Neural crest cell (in vitro differentiated cells): ENCODE measurements at regions not wholly inside any gene's neighbourhood (a gene's known extent, or its start where the extent isn't known, plus 50 kb on each side); places are given as distances from the start of the nearest gene placed in this dataset.

ENCODE experiments used
- DNase-seq: peaks from one replicate; pipeline ENCODE4 v3.0.0; 2021; ENCODE audit warnings: low read depth, mixed read lengths, low spot score
- H3K27ac Mint-ChIP-seq: one replicate; pipeline ENCODE4 v1.8.0; 2021; ENCODE audit warnings: mild to moderate bottlenecking, mixed read lengths; ENCODE audit not compliant: unreplicated experiment
- H3K27me3 Mint-ChIP-seq: 2 replicates; pipeline ENCODE4 v1.8.0; 2021; ENCODE audit warnings: low read depth, mild to moderate bottlenecking, mixed read lengths
- H3K36me3 Mint-ChIP-seq: 2 replicates; pipeline ENCODE4 v1.8.0; 2021; ENCODE audit warnings: low read depth, mild to moderate bottlenecking, mixed read lengths
- H3K4me1 Mint-ChIP-seq: 2 replicates; pipeline ENCODE4 v1.8.0; 2021; ENCODE audit warnings: mixed read lengths
- H3K4me3 Mint-ChIP-seq: one replicate; pipeline ENCODE4 v1.8.0; 2021; ENCODE audit warnings: mild to moderate bottlenecking, mixed read lengths
- H3K9me3 Mint-ChIP-seq: 2 replicates; pipeline ENCODE4 v1.8.0; 2021; ENCODE audit warnings: mixed read lengths
- CTCF ChIP-seq: fragments of 200-600 bp; sonication (generic); conservative IDR thresholded peaks from 2 replicates; pipeline ENCODE4 v1.5.0; 2021; ENCODE audit warnings: antibody characterized with exemption, mild to moderate bottlenecking

GRCh38 chr13:50592412-50593155, 250.9 kb downstream of the DLEU7 start:
- no peak for TF ChIP-seq CTCF
- no peaks in the 10 kb centered on the region for H3K27me3 Mint-ChIP-seq
- no peak for DNase-seq
- no peak overlapping the region for H3K4me3 Mint-ChIP-seq
- no peak overlapping the region for H3K27ac Mint-ChIP-seq
- no peaks in the 10 kb centered on the region for H3K36me3 Mint-ChIP-seq
- peaks cover 36% of the 10 kb centered on the region for H3K4me1 Mint-ChIP-seq
- H3K9me3 Mint-ChIP-seq, result no peaks in the 10 kb centered on the region

GRCh38 chr13:50593207-50593606, 250.3 kb downstream of the DLEU7 start:
- DNase-seq, result no peak
- Mint-ChIP-seq H3K27me3 (no peaks in the 10 kb centered on the region), H3K27ac (no peak overlapping the region), H3K9me3 (no peaks in the 10 kb centered on the region), H3K36me3 (no peaks in the 10 kb centered on the region), H3K4me3 (no peak overlapping the region), H3K4me1 (peaks cover 40% of the 10 kb centered on the region)
- no peak for TF ChIP-seq CTCF

- H3K27me3 Mint-ChIP-seq, result no peaks in the 10 kb centered on the region
- peak overlapping the region; percentile 83 for H3K27ac Mint-ChIP-seq
- no peaks in the 10 kb centered on the region for H3K9me3 Mint-ChIP-seq
- peak; percentile 18 for DNase-seq
- no peaks in the 10 kb centered on the region for H3K36me3 Mint-ChIP-seq
- peaks cover 42% of the 10 kb centered on the region for H3K4me1 Mint-ChIP-seq
- H3K4me3 Mint-ChIP-seq, result peak overlapping the region; percentile 23
- no peak for TF ChIP-seq CTCF
Measured at GRCh38 chr13:50594276-50595051, 249.0 kb downstream of the DLEU7 start.

GRCh38 chr13:50595196-50595595, 248.3 kb downstream of the DLEU7 start:
- TF ChIP-seq CTCF, result no peak
- no peak for DNase-seq
- Mint-ChIP-seq H3K27ac (no peak overlapping the region), H3K4me3 (no peak overlapping the region), H3K9me3 (no peaks in the 10 kb centered on the region), H3K4me1 (peaks cover 42% of the 10 kb centered on the region), H3K27me3 (no peaks in the 10 kb centered on the region), H3K36me3 (no peaks in the 10 kb centered on the region)

GRCh38 chr13:50596156-50596555, 247.3 kb downstream of the DLEU7 start:
- Mint-ChIP-seq H3K4me3 (no peak overlapping the region), H3K4me1 (peaks cover 42% of the 10 kb centered on the region), H3K27me3 (no peaks in the 10 kb centered on the region), H3K27ac (no peak overlapping the region), H3K9me3 (no peaks in the 10 kb centered on the region), H3K36me3 (no peaks in the 10 kb centered on the region)
- TF ChIP-seq CTCF, result no peak
- no peak for DNase-seq
